ENCODE measurements at regions not wholly inside any gene's neighbourhood (a gene's known extent, or its start where the extent isn't known, plus 50 kb on each side); places are given as distances from the start of the nearest gene placed in this dataset.

- no peak overlapping the region for H3K27ac ChIP-seq (ENCODE audit: control insufficient read depth, insufficient read depth)
- ChIA-PET CTCF (interaction anchor here (1.3 kb wide), 1 partner anchor 259 kb away, joined by 4 read pairs; no protein-coding TSS in a partner anchor), RAD21 (ENCODE audit: unreplicated experiment) (no interaction called here), POLR2A (no interaction called here), SMC1A (ENCODE audit: uncharacterized antibody, unreplicated experiment) (interaction anchor here (0.6 kb wide), 1 partner anchor 12 kb away, joined by 3 read pairs; no protein-coding TSS in a partner anchor)
- H3K4me1 ChIP-seq (ENCODE audit: control insufficient read depth, insufficient read depth, low read length), result no peaks in the 10 kb centered on the region
- H3K9me3 ChIP-seq (replicated peaks; ENCODE audit: control insufficient read depth, insufficient read depth, low read length), result no peaks in the 10 kb centered on the region; the same call in 1 of the 3 replicates
- in situ Hi-C loops (cut with MboI), result no loop called here
- FAIRE-seq, result no peak
- no peak overlapping the region for H3K4me2 ChIP-seq (ENCODE audit: control insufficient read depth, insufficient read depth)
- no peaks in the 10 kb centered on the region for H3K27me3 ChIP-seq (replicated peaks in 1 of 2; ENCODE audit: control insufficient read depth in 2 of 2, insufficient read depth in 2 of 2, low read length in 1 of 2)
- WGBS (ENCODE audit: insufficient coverage, insufficient replicate concordance, low lambda C conversion rate, missing lambda C conversion rate), result 18% methylated on average over 3 of the region's 3 CpGs
- H3K9ac ChIP-seq (ENCODE audit: control insufficient read depth, insufficient read depth, low read length), result no peak overlapping the region
- TF ChIP-seq POLR2AphosphoS2 (IDR thresholded peaks at IDR 0.05; ENCODE audit: low read depth, low read length) (no peak), RELB (IDR thresholded peaks at IDR 0.05; ENCODE audit: low read depth) (no peak), RAD21 (IDR thresholded peaks at IDR 0.05; ENCODE audit: insufficient read depth, low read depth, low read length) (peak; percentile 30; the same call in 1 of the 2 replicates)
- H3K36me3 ChIP-seq (ENCODE audit: control insufficient read depth in 2 of 2, insufficient read depth in 2 of 2, low read length in 1 of 2), result no peaks in the 10 kb centered on the region
- ATAC-seq, result no peak
- DNase-seq (ENCODE audit: low read depth, low spot score), result no peak
- no peak overlapping the region for H3K4me3 ChIP-seq
- intact Hi-C loops (cut with micrococcal nuclease; ENCODE audit: unreplicated experiment), result no loop called here
- H3K79me2 ChIP-seq (ENCODE audit: control insufficient read depth, insufficient read depth, low read length), result no peaks in the 10 kb centered on the region
- H4K20me1 ChIP-seq (ENCODE audit: control insufficient read depth, insufficient read depth), result no peaks in the 10 kb centered on the region
- H2AFZ ChIP-seq (ENCODE audit: control insufficient read depth, low read depth, low read length), result no peak overlapping the region
- no TSS peak for BruUV-seq (replicated peaks)
Measured at GRCh38 chr5:74382123-74382855, 258.2 kb downstream of the ENC1 start.

GRCh38 chr5:74380193-74380592, 260.3 kb downstream of the ENC1 start:
- no peak overlapping the region for H2AFZ ChIP-seq (ENCODE audit: control insufficient read depth, low read depth, low read length)
- no peaks in the 10 kb centered on the region for H3K27me3 ChIP-seq (replicated peaks in 1 of 2; ENCODE audit: control insufficient read depth in 2 of 2, insufficient read depth in 2 of 2, low read length in 1 of 2)
- no peaks in the 10 kb centered on the region; the same call in 2 of the 3 replicates for H3K9me3 ChIP-seq (replicated peaks; ENCODE audit: control insufficient read depth, insufficient read depth, low read length)
- no peak overlapping the region for H3K4me3 ChIP-seq
- in situ Hi-C loops (cut with MboI), result no loop called here
- CTCF ChIA-PET, result interaction anchor here (0.8 to 1.6 kb wide), 4 partner anchors 10 to 478 kb away, joined by 3 to 5 read pairs (median 4); no protein-coding TSS in a partner anchor
- intact Hi-C loops (cut with micrococcal nuclease; ENCODE audit: unreplicated experiment), result no loop called here
- no peak for ATAC-seq
- no peaks in the 10 kb centered on the region for H4K20me1 ChIP-seq (ENCODE audit: control insufficient read depth, insufficient read depth)
- H3K36me3 ChIP-seq (ENCODE audit: control insufficient read depth in 2 of 2, insufficient read depth in 2 of 2, low read length in 1 of 2), result no peaks in the 10 kb centered on the region
- no TSS peak for BruUV-seq (replicated peaks)
- SMC1A ChIA-PET (ENCODE audit: uncharacterized antibody, unreplicated experiment), result interaction anchor here (0.8 to 1.5 kb wide), 4 partner anchors 13 to 262 kb away, joined by 3 read pairs; no protein-coding TSS in a partner anchor
- no peak for FAIRE-seq
- RAD21 ChIA-PET (ENCODE audit: unreplicated experiment), result interaction anchor here (1.5 kb wide), 1 partner anchor 269 kb away, joined by 3 read pairs; no protein-coding TSS in a partner anchor
- POLR2A ChIA-PET, result no interaction called here
- H3K4me1 ChIP-seq (ENCODE audit: control insufficient read depth, insufficient read depth, low read length), result no peaks in the 10 kb centered on the region
- 20% methylated on average over 5 of the region's 5 CpGs for WGBS (ENCODE audit: insufficient coverage, insufficient replicate concordance, low lambda C conversion rate, missing lambda C conversion rate)
- no peak for DNase-seq (ENCODE audit: low read depth, low spot score)
- no peak overlapping the region for H3K9ac ChIP-seq (ENCODE audit: control insufficient read depth, insufficient read depth, low read length)
- H3K4me2 ChIP-seq (ENCODE audit: control insufficient read depth, insufficient read depth), result no peak overlapping the region
- no peak overlapping the region for H3K27ac ChIP-seq (ENCODE audit: control insufficient read depth, insufficient read depth)
- H3K79me2 ChIP-seq (ENCODE audit: control insufficient read depth, insufficient read depth, low read length), result no peaks in the 10 kb centered on the region
- TF ChIP-seq USF2 (IDR thresholded peaks at IDR 0.05; ENCODE audit: borderline replicate concordance, low read depth, low read length), result no peak
- no peak for TF ChIP-seq EGR1 (IDR thresholded peaks at IDR 0.05; ENCODE audit: borderline replicate concordance in 1 of 2, low read depth in 2 of 2, low read length in 2 of 2)
- no peak for TF ChIP-seq SMC3 (IDR thresholded peaks at IDR 0.05; ENCODE audit: borderline replicate concordance, low read length)
- TF ChIP-seq HCFC1 (IDR thresholded peaks at IDR 0.05; ENCODE audit: low read length), result no peak
- no peak for TF ChIP-seq BCLAF1 (IDR thresholded peaks at IDR 0.05)
- no peak for TF ChIP-seq SREBF1 (IDR thresholded peaks at IDR 0.05; ENCODE audit: low read length)
- TF ChIP-seq HDAC6 (IDR thresholded peaks at IDR 0.05; ENCODE audit: unreplicated experiment), result no peak
- TF ChIP-seq SMAD5 (IDR thresholded peaks at IDR 0.05; ENCODE audit: low read depth), result no peak
